GM12864 (cell line): ENCODE measurements at regions not wholly inside any gene's neighbourhood (a gene's known extent, or its start where the extent isn't known, plus 50 kb on each side); places are given as distances from the start of the nearest gene placed in this dataset.

Experiments
- DNase-seq: peaks from one replicate; pipeline ENCODE4 v3.0.0-alpha.2; 2011; ENCODE audit warnings: low read depth
- H3K4me3 ChIP-seq: 2 replicates; pipeline ENCODE4 v1.5.1; 2011; ENCODE audit warnings: mild to moderate bottlenecking, low read depth, low read length, control low read depth
- CTCF ChIP-seq: IDR thresholded peaks from 2 replicates; pipeline ENCODE4 v1.5.1; 2011; ENCODE audit warnings: low read depth, mild to moderate bottlenecking, moderate library complexity, low read length, control low read depth, inconsistent platforms; ENCODE audit errors: missing control alignments

- H3K4me3 ChIP-seq, result no peak overlapping the region
- TF ChIP-seq CTCF, result no peak
- DNase-seq, result no peak
Measured at GRCh38 chr6:168227840-168228239, 91.7 kb downstream of the DACT2 start.

GRCh38 chr6:168226902-168227318, 92.7 kb downstream of the DACT2 start:
- DNase-seq, result no peak
- H3K4me3 ChIP-seq, result no peak overlapping the region
- no peak for TF ChIP-seq CTCF

- TF ChIP-seq CTCF, result no peak
- no peak overlapping the region for H3K4me3 ChIP-seq
- DNase-seq, result no peak
Measured at GRCh38 chr6:168226061-168226752, 93.4 kb downstream of the DACT2 start.

- no peak overlapping the region for H3K4me3 ChIP-seq
- TF ChIP-seq CTCF, result no peak
- DNase-seq, result no peak
Measured at GRCh38 chr6:168225471-168225911, 94.1 kb downstream of the DACT2 start.

GRCh38 chr6:168223755-168224154, 95.8 kb downstream of the DACT2 start:
- H3K4me3 ChIP-seq, result no peak overlapping the region
- no peak for DNase-seq
- no peak for TF ChIP-seq CTCF

GRCh38 chr6:168223150-168223549, 96.4 kb downstream of the DACT2 start:
- no peak for TF ChIP-seq CTCF
- no peak overlapping the region for H3K4me3 ChIP-seq
- DNase-seq, result no peak
